ENCODE measurements at regions not wholly inside any gene's neighbourhood (a gene's known extent, or its start where the extent isn't known, plus 50 kb on each side); places are given as distances from the start of the nearest gene placed in this dataset.
"Not testable (repeated sequence)": the region's sequence is repeated elsewhere in the genome, so short reads cannot be mapped to it uniquely, and the experiment has no call there.

DNA sequence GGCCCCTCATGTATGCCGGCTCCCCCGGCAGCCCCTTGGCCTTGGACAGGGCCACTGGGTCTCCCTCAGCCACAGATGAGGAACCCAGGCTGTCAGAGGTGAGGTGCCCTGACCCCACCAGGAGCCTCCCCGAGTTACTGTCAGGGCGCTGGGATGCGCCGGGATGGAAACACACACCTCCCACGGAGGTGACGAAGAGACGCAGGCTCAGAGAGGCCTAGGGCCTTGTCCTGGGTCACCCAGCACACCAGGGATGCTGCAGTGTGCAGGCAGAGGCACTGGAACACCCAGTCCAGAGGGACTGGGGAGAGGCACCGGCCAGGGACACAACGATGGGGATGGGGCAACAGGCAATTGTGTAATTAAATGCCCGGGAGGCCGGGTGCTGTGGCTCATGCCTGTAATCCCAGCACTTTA, 81.2 kb upstream of the PRR5 start:
- H2AFZ ChIP-seq (ENCODE audit: low read depth, low read length, poor library complexity, severe bottlenecking): no peak overlapping the region
- peaks cover 0 to under 1% of the 10 kb centered on the region in 2 experiments; a peak in 1 of 4 replicates for H3K4me1 ChIP-seq (ENCODE audit: control insufficient read depth in 1 of 2, insufficient read depth in 2 of 2, low read length in 2 of 2)
- no peak overlapping the region for H3K9ac ChIP-seq (ENCODE audit: low read length)
- POLR2A ChIA-PET: no interaction called here
- BruUV-seq (replicated peaks): no TSS peak
- DNase-seq (ENCODE audit: low read depth, low spot score): no peak
- no peaks in the 10 kb centered on the region for H3K36me3 ChIP-seq (ENCODE audit: control insufficient read depth in 1 of 2, insufficient read depth in 2 of 2, low read length in 2 of 2)
- no peak overlapping the region for H3K27ac ChIP-seq (ENCODE audit: low read depth, low read length)
- no peak overlapping the region for H3K4me2 ChIP-seq (ENCODE audit: low read length)
- no peaks in the 10 kb centered on the region for H3K79me2 ChIP-seq (ENCODE audit: insufficient read depth, low read length)
- TF ChIP-seq ZNF274 (IDR thresholded peaks at IDR 0.05; ENCODE audit: low read depth, low read length): no peak
- TF ChIP-seq EZH2phosphoT487 (IDR thresholded peaks at IDR 0.05; ENCODE audit: borderline replicate concordance): no peak
- TF ChIP-seq POLR2AphosphoS5 (IDR thresholded peaks at IDR 0.05; ENCODE audit: low read depth, low read length): no peak
- TF ChIP-seq SRF (IDR thresholded peaks at IDR 0.05; ENCODE audit: low read depth): no peak
- no peak for TF ChIP-seq EZH2 (IDR thresholded peaks at IDR 0.05)
- no peak for TF ChIP-seq RAD21 (IDR thresholded peaks at IDR 0.05; ENCODE audit: low read depth)
- no peak for TF ChIP-seq ZFX (IDR thresholded peaks at IDR 0.05)
- no peak for ATAC-seq
- no peaks in the 10 kb centered on the region for H4K20me1 ChIP-seq (ENCODE audit: insufficient read depth)
- H3K9me2 ChIP-seq (ENCODE audit: insufficient read depth): no peaks in the 10 kb centered on the region
- no peaks in the 10 kb centered on the region for H3K9me3 ChIP-seq (ENCODE audit: control insufficient read depth in 1 of 2, insufficient read depth in 1 of 2, low read depth in 1 of 2, low read length in 2 of 2)
- intact Hi-C loops (cut with micrococcal nuclease): loop anchor here (10.0 kb wide), 2 partner anchors 736 to 1346 kb away; no protein-coding TSS in a partner anchor
- RAD21 ChIA-PET (ENCODE audit: low non-redundant PET in 1 of 2, low total read pairs in 2 of 2, uncharacterized antibody in 2 of 2, unreplicated experiment in 2 of 2): no interaction called here
- CTCF ChIA-PET: no interaction called here
- H3K27me3 ChIP-seq (ENCODE audit: insufficient read depth, low read length): no peaks in the 10 kb centered on the region
- H3K4me3 ChIP-seq (replicated peaks in 1 of 2; ENCODE audit: low read depth in 1 of 2, low read length in 2 of 2): no peak overlapping the region

DNA sequence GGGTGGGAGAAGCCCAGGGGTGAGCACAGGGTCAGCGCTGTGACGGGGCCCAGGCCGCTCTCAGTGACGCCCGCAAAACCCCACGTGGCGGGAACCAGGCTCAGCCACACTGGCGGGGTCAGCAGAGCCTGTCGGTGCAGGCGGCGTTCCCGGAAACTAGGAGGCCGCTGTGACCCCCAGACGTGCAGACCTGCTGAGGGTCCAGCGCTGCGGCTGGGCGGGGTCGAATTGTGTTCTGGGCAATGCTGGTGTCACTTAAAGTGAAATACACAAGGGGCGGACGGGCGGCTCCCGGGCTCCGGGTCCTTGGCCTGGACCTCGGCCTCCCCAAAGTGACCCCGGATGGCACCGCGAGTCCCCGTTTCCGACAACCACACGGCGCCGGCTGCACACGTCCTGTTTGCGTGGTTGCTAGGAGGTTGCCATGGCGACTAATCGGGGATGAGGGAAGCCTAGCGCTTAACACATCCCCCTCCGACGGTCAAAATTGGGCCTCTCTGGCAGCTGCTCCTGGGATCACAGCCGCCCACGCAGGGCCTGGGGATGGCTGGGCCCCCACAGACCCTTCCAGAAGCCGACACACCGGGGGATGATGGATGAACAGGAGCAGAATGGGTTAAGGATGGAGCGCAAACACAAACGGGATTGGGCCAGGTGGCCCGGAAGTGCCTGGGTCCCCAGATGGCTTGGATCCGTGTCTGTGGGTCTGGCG, 81.7 kb upstream of the PRR5 start:
- no peak for TF ChIP-seq EZH2 (IDR thresholded peaks at IDR 0.05)
- TF ChIP-seq CBX3 (IDR thresholded peaks at IDR 0.05; ENCODE audit: low read depth): no peak
- no peak for TF ChIP-seq POLR2AphosphoS5 (IDR thresholded peaks at IDR 0.05; ENCODE audit: low read depth, low read length)
- no peak for TF ChIP-seq SRF (IDR thresholded peaks at IDR 0.05; ENCODE audit: low read depth)
- TF ChIP-seq ZFX (IDR thresholded peaks at IDR 0.05): no peak
- TF ChIP-seq, protein P1, sequence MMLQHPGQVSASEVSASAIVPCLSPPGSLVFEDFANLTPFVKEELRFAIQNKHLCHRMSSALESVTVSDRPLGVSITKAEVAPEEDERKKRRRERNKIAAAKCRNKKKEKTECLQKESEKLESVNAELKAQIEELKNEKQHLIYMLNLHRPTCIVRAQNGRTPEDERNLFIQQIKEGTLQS (IDR thresholded peaks at IDR 0.05): no peak
- TF ChIP-seq TCF7L2 (IDR thresholded peaks at IDR 0.05; ENCODE audit: borderline replicate concordance, extremely low read depth, insufficient read depth, insufficient read length): no peak
- no peak for TF ChIP-seq SP1 (IDR thresholded peaks at IDR 0.05; ENCODE audit: low read depth)
- no peak for TF ChIP-seq FOSL1 (IDR thresholded peaks at IDR 0.05; ENCODE audit: low read depth)
- no peak for TF ChIP-seq CEBPB (IDR thresholded peaks at IDR 0.05; ENCODE audit: low read depth)
- TF ChIP-seq, protein P2, sequence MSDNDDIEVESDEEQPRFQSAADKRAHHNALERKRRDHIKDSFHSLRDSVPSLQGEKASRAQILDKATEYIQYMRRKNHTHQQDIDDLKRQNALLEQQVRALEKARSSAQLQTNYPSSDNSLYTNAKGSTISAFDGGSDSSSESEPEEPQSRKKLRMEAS (IDR thresholded peaks at IDR 0.05): no peak
- no peak for TF ChIP-seq SIN3A (IDR thresholded peaks at IDR 0.05; ENCODE audit: low read depth)
- ATAC-seq (no peak), DNase-seq (ENCODE audit: low read depth, low spot score) (no peak)
- intact Hi-C loops (cut with micrococcal nuclease): loop anchor here (10.0 kb wide), 2 partner anchors 735 to 1345 kb away; no protein-coding TSS in a partner anchor
- Histone ChIP-seq H3K4me2 (ENCODE audit: low read length) (no peak overlapping the region), H3K9me3 (ENCODE audit: control insufficient read depth in 1 of 2, insufficient read depth in 1 of 2, low read depth in 1 of 2, low read length in 2 of 2) (no peaks in the 10 kb centered on the region; a peak in 1 of 4 replicates), H3K27me3 (ENCODE audit: insufficient read depth, low read length) (no peaks in the 10 kb centered on the region), H4K20me1 (ENCODE audit: insufficient read depth) (no peaks in the 10 kb centered on the region), H3K4me1 (ENCODE audit: control insufficient read depth in 1 of 2, insufficient read depth in 2 of 2, low read length in 2 of 2) (no peaks in the 10 kb centered on the region), H3K36me3 (ENCODE audit: control insufficient read depth in 1 of 2, insufficient read depth in 2 of 2, low read length in 2 of 2) (no peaks in the 10 kb centered on the region), H3K9me2 (ENCODE audit: insufficient read depth) (no peaks in the 10 kb centered on the region), H3K4me3 (replicated peaks in 1 of 2; ENCODE audit: low read depth in 1 of 2, low read length in 2 of 2) (no peak overlapping the region), H3K79me2 (ENCODE audit: insufficient read depth, low read length) (no peaks in the 10 kb centered on the region), H2AFZ (ENCODE audit: low read depth, low read length, poor library complexity, severe bottlenecking) (no peak overlapping the region), H3K9ac (ENCODE audit: low read length) (no peak overlapping the region), H3K27ac (ENCODE audit: low read depth, low read length) (no peak overlapping the region)
- BruUV-seq (replicated peaks): no TSS peak
- CTCF ChIA-PET: no interaction called here
- POLR2A ChIA-PET: no interaction called here
- RAD21 ChIA-PET (ENCODE audit: low non-redundant PET in 1 of 2, low total read pairs in 2 of 2, uncharacterized antibody in 2 of 2, unreplicated experiment in 2 of 2): no interaction called here

DNA sequence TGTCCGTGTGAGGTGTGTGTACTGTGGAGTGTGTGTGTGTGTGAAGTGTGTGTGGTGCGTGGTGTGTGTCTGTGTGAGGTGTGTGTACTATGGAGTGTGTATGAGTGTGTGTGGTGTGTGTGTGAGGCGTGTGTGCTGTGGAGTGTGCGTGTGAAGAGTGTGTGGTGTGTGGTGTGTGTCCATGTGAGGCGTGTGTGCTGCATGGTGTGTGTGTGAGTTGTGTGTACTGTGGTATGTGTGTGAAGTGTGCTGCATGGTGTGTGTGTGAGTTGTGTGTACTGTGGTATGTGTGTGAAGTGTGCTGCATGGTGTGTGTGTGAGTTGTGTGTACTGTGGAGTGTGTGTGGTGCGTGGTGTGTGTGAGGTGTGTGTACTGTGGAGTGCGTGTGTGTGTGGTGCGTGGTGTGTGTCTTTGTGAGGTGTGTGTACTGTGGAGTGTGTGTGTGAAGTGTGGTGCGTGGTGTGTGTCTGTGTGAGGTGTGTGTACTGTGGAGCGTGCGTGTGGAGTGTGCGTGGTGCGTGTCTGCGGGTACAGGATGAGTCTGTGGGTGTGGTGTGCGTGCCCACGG, 82.4 kb upstream of the PRR5 start:
- ATAC-seq; RAD21 ChIA-PET (ENCODE audit: low non-redundant PET in 1 of 2, low total read pairs in 2 of 2, uncharacterized antibody in 2 of 2, unreplicated experiment in 2 of 2); POLR2A ChIA-PET; H3K4me1 ChIP-seq (ENCODE audit: control insufficient read depth in 1 of 2, insufficient read depth in 2 of 2, low read length in 2 of 2); H3K36me3 ChIP-seq (ENCODE audit: control insufficient read depth in 1 of 2, insufficient read depth in 2 of 2, low read length in 2 of 2); CTCF ChIA-PET; BruUV-seq (replicated peaks); H4K20me1 ChIP-seq (ENCODE audit: insufficient read depth); H3K4me2 ChIP-seq (ENCODE audit: low read length); H3K79me2 ChIP-seq (ENCODE audit: insufficient read depth, low read length); H3K9ac ChIP-seq (ENCODE audit: low read length); H2AFZ ChIP-seq (ENCODE audit: low read depth, low read length, poor library complexity, severe bottlenecking); DNase-seq (ENCODE audit: low read depth, low spot score); H3K27ac ChIP-seq (ENCODE audit: low read depth, low read length); H3K9me2 ChIP-seq (ENCODE audit: insufficient read depth); H3K4me3 ChIP-seq (replicated peaks in 1 of 2; ENCODE audit: low read depth in 1 of 2, low read length in 2 of 2); H3K27me3 ChIP-seq (ENCODE audit: insufficient read depth, low read length); H3K9me3 ChIP-seq (ENCODE audit: control insufficient read depth in 1 of 2, insufficient read depth in 1 of 2, low read depth in 1 of 2, low read length in 2 of 2): not testable (repeated sequence)
- intact Hi-C loops (cut with micrococcal nuclease): loop anchor here (10.0 kb wide), 2 partner anchors 735 to 1345 kb away; no protein-coding TSS in a partner anchor
